GM23338 (cell line): ENCODE measurements at regions not wholly inside any gene's neighbourhood (a gene's known extent, or its start where the extent isn't known, plus 50 kb on each side); places are given as distances from the start of the nearest gene placed in this dataset.

Experiments used
- EZH2 ChIP-seq: fragments of 200-600 bp; sonication (generic); IDR thresholded peaks from one replicate; pipeline ENCODE4 v1.8.0; 2017; ENCODE audit warnings: antibody characterized with exemption, mild to moderate bottlenecking, low read depth; ENCODE audit not compliant: unreplicated experiment
- EZH2phosphoT487 ChIP-seq: fragments of 200-600 bp; sonication (generic); IDR thresholded peaks from one replicate; pipeline ENCODE4 v1.8.1; 2018; ENCODE audit warnings: antibody characterized with exemption; ENCODE audit not compliant: unreplicated experiment
- JUNB ChIP-seq: IDR thresholded peaks from one replicate; pipeline ENCODE4 v1.6.1; 2016; ENCODE audit warnings: antibody characterized with exemption; ENCODE audit not compliant: unreplicated experiment
- NANOG ChIP-seq: IDR thresholded peaks from 2 replicates; pipeline ENCODE4 v1.6.1; 2016; ENCODE audit warnings: antibody characterized with exemption, borderline replicate concordance
- STAT1 ChIP-seq: IDR thresholded peaks from one replicate; pipeline ENCODE4 v1.6.1; 2016; ENCODE audit warnings: antibody characterized with exemption; ENCODE audit not compliant: unreplicated experiment
- TF ChIP-seq, protein P1 (sequence below): fragments of 250-450 bp; sonication (Bioruptor Pico); IDR thresholded peaks from 2 replicates; pipeline ENCODE4 v1.5.0; 2020; ENCODE audit warnings: mild to moderate bottlenecking, moderate library complexity
- TF ChIP-seq, protein P2 (sequence below): IDR thresholded peaks from 2 replicates; pipeline ENCODE4 v1.6.1; 2016; ENCODE audit warnings: antibody characterized with exemption
- TF ChIP-seq, protein P3 (sequence below): IDR thresholded peaks from one replicate; pipeline ENCODE4 v1.6.1; 2018; ENCODE audit warnings: antibody characterized with exemption; ENCODE audit not compliant: unreplicated experiment

GRCh38 chr5:82493221-82493620 lies 215.1 kb upstream of the RPS23 start (continued):
- TF ChIP-seq, protein P1, sequence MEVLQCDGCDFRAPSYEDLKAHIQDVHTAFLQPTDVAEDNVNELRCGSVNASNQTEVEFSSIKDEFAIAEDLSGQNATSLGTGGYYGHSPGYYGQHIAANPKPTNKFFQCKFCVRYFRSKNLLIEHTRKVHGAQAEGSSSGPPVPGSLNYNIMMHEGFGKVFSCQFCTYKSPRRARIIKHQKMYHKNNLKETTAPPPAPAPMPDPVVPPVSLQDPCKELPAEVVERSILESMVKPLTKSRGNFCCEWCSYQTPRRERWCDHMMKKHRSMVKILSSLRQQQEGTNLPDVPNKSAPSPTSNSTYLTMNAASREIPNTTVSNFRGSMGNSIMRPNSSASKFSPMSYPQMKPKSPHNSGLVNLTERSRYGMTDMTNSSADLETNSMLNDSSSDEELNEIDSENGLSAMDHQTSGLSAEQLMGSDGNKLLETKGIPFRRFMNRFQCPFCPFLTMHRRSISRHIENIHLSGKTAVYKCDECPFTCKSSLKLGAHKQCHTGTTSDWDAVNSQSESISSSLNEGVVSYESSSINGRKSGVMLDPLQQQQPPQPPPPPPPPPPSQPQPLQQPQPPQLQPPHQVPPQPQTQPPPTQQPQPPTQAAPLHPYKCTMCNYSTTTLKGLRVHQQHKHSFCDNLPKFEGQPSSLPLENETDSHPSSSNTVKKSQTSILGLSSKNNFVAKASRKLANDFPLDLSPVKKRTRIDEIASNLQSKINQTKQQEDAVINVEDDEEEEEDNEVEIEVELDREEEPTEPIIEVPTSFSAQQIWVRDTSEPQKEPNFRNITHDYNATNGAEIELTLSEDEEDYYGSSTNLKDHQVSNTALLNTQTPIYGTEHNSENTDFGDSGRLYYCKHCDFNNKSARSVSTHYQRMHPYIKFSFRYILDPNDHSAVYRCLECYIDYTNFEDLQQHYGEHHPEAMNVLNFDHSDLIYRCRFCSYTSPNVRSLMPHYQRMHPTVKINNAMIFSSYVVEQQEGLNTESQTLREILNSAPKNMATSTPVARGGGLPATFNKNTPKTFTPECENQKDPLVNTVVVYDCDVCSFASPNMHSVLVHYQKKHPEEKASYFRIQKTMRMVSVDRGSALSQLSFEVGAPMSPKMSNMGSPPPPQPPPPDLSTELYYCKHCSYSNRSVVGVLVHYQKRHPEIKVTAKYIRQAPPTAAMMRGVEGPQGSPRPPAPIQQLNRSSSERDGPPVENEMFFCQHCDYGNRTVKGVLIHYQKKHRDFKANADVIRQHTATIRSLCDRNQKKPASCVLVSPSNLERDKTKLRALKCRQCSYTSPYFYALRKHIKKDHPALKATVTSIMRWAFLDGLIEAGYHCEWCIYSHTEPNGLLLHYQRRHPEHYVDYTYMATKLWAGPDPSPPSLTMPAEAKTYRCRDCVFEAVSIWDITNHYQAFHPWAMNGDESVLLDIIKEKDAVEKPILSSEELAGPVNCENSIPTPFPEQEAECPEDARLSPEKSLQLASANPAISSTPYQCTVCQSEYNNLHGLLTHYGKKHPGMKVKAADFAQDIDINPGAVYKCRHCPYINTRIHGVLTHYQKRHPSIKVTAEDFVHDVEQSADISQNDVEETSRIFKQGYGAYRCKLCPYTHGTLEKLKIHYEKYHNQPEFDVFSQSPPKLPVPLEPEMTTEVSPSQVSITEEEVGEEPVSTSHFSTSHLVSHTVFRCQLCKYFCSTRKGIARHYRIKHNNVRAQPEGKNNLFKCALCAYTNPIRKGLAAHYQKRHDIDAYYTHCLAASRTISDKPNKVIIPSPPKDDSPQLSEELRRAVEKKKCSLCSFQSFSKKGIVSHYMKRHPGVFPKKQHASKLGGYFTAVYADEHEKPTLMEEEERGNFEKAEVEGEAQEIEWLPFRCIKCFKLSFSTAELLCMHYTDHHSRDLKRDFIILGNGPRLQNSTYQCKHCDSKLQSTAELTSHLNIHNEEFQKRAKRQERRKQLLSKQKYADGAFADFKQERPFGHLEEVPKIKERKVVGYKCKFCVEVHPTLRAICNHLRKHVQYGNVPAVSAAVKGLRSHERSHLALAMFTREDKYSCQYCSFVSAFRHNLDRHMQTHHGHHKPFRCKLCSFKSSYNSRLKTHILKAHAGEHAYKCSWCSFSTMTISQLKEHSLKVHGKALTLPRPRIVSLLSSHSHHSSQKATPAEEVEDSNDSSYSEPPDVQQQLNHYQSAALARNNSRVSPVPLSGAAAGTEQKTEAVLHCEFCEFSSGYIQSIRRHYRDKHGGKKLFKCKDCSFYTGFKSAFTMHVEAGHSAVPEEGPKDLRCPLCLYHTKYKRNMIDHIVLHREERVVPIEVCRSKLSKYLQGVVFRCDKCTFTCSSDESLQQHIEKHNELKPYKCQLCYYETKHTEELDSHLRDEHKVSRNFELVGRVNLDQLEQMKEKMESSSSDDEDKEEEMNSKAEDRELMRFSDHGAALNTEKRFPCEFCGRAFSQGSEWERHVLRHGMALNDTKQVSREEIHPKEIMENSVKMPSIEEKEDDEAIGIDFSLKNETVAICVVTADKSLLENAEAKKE (CRISPR knock-in tag) = no peak
- TF ChIP-seq STAT1 (no peak), EZH2 (no peak), JUNB (no peak), NANOG (no peak), EZH2phosphoT487 (no peak)
- TF ChIP-seq, protein P2, sequence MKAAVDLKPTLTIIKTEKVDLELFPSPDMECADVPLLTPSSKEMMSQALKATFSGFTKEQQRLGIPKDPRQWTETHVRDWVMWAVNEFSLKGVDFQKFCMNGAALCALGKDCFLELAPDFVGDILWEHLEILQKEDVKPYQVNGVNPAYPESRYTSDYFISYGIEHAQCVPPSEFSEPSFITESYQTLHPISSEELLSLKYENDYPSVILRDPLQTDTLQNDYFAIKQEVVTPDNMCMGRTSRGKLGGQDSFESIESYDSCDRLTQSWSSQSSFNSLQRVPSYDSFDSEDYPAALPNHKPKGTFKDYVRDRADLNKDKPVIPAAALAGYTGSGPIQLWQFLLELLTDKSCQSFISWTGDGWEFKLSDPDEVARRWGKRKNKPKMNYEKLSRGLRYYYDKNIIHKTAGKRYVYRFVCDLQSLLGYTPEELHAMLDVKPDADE = no peak
- TF ChIP-seq, protein P3, sequence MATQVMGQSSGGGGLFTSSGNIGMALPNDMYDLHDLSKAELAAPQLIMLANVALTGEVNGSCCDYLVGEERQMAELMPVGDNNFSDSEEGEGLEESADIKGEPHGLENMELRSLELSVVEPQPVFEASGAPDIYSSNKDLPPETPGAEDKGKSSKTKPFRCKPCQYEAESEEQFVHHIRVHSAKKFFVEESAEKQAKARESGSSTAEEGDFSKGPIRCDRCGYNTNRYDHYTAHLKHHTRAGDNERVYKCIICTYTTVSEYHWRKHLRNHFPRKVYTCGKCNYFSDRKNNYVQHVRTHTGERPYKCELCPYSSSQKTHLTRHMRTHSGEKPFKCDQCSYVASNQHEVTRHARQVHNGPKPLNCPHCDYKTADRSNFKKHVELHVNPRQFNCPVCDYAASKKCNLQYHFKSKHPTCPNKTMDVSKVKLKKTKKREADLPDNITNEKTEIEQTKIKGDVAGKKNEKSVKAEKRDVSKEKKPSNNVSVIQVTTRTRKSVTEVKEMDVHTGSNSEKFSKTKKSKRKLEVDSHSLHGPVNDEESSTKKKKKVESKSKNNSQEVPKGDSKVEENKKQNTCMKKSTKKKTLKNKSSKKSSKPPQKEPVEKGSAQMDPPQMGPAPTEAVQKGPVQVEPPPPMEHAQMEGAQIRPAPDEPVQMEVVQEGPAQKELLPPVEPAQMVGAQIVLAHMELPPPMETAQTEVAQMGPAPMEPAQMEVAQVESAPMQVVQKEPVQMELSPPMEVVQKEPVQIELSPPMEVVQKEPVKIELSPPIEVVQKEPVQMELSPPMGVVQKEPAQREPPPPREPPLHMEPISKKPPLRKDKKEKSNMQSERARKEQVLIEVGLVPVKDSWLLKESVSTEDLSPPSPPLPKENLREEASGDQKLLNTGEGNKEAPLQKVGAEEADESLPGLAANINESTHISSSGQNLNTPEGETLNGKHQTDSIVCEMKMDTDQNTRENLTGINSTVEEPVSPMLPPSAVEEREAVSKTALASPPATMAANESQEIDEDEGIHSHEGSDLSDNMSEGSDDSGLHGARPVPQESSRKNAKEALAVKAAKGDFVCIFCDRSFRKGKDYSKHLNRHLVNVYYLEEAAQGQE = no peak
